Hypothalamus (tissue), 51 donors: ENCODE measurements at regions not wholly inside any gene's neighbourhood (a gene's known extent, or its start where the extent isn't known, plus 50 kb on each side); places are given as distances from the start of the nearest gene placed in this dataset.
A peak's percentile ranks its signal among the peaks of the same experiment; 100 is the strongest.

Source experiments
- DNase-seq, 51 donors: peaks; one replicate each; lab custom pipeline; 2025; lab: John Stamatoyannopoulos, UW

DNA sequence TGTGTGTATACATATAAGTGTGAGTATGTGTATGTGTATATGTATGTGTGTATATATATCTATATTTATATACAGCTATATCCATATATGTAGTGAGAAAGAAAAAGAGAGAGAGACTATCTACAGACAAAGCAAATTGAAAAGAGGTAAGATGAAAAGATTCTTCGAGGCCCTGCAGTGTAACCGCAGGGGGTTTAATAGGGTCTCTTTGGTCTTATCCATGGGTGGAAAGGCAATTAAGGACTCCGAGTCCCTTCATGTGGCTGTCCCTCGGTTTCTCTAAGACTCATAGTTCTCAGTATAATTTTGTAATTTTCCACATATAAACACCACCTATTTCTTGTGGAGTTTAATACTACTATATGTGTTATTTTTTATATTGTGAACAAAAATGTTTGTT is 50.6 kb upstream of the JAZF1 start:
- no peak for DNase-seq

DNA sequence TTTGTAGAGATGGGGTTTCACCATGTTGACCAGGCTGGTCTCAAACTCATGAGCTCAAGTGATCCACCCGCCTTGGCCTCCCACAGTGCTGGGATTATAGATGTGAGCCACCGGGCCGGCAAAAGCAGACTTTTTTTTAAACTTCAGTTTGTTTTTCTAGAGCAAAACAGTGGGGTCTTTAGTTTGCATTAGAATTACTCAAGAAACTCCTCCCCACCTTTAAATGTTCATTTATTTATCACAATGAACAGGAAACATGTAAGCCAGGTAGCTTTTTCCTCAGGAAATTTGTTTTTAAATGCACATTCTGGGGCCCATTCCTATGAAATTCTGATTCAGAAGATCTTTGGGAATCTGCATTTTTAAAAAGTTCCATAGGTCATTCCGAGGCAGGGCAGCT is 56.0 kb upstream of the JAZF1 start:
- no peak for DNase-seq

DNA sequence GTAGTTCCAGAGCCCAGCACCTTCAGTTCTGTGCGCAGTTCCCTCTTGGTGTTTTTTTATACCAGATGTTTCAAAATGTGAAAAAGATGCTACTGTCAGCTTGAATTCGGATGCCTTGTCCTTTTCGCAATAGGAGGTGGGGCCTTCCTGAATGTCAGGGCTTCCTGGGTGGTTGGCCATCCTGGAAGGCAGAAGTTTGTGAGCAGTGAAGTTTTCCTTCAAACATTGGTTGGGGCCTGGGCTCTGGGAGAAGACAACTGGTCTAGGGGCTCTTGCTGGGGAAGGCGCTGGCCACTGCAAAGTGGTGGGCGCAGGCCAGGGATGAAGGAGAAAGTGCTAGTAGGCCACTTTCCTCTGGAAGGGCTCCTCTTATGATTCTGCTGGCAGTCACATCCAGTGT is 56.8 kb upstream of the JAZF1 start:
- peak in 1 of 51 donors; percentile 2 for DNase-seq

DNA sequence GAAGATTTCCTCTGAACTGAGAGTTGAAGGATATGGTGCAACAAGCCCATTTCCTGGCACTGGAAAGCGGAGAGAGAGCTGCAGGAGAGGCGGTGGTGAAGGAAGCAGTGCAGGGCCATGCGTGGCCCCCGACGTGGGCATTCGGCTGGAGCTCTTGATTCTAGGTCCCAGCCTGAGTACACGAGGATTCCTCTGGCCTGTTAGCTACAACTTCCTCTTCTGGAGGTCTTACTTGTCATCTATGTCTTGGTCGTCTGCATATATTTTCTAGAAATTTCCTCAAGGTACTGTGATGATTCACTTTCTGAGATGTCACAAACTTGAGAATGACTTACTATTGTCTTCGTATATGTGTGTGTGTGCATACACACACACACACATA is 59.2 kb upstream of the JAZF1 start:
- no peak for DNase-seq

DNA sequence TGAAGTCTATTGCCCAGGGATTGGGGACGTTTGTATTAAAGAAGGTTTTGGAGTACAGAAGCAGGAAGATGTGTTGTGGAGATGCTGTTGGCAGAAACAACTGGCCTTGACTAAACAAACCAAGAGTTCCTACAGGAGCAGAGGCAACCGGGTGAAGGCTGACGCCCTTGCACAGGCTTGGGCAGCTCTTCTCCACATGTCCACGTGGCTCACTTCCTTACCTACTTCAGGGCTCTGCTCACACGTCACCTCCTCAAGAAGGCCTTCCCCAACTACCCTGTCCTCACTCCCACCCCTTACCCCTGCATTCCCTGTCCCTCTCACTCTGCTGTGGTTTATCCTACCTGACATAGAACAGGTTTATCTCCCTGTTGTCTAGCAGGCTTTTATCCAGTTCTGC is 59.9 kb upstream of the JAZF1 start:
- no peak for DNase-seq

DNA sequence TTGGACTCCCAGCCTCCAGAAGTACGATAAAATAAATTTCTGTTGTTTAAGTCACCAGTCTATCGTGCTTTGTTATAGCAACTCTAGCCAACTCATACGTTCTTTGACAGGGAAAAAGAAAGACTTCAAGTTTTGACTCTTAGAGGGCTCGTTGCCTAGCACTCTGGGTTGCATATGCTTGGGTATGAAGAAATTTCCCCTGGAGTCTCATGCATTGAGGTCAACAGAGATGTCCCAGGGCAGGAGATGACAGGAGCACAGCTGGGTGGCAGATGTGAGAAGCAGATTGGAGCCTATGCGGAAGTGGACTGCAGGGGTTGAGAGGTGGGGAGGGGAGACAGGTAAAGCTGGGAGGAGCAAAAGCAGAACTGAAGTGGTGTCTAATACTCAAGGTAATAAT is 63.3 kb upstream of the JAZF1 start:
- DNase-seq, result no peak

DNA sequence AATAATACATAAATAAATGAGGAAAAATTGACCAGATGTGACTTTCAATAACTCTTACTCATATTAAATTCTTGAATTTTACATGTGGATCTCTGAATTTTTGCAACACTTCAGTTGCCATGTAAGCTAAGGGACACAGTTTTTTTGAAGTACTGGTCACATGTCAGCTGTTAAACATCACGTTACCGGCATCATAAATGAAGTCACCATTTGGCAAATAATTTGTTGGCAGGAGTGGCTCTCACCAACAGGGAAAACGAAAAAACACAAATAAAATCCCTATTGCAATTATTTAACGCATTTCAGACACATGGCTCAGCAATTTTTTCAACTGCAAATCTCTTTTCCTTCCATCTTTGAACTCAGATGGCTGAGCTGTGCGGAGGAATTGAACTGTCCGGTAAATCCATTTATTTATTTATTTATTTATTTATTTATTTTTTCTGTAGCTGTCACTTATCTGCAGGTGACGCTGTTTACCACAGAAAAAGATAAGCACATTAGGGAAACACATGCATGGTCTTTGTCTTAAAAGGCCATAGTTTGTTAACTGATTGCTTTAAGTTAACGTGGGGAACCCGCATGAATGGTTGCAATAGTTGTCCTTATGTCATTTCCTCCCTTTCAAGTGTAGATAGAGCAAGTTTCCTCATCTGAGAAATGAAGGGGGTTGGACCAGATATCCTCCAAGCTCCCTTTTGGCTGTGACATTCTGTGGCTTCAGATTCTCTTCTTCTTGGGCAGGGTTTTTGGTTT is 64.7 kb upstream of the JAZF1 start:
- DNase-seq, result no peak

DNA sequence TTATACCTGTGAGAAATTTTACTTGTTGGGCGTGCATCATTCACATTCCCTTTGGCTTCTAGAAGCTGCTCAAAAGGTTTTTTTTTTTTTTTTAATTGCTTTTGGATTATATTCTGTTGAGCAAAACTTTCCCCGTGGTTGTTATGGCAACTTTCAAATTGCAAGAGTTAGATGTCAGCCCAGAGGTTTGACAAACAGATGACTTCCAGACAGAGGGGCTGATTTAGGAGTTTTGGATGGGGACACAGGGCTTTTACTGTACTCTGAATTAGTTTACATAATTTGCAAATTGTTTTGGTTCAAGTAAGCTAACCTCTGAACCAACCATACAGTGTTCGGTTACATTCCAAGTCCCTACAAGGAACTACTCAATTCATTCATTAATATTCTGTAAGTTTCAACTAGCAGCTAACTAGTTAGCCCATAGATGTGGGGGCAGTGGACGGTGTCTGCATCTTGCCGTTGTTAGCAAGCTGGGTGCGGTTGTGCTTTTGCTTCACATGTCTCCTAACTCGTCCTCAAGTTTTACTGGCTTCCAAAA is 66.4 kb upstream of the JAZF1 start:
- DNase-seq, result no peak

DNA sequence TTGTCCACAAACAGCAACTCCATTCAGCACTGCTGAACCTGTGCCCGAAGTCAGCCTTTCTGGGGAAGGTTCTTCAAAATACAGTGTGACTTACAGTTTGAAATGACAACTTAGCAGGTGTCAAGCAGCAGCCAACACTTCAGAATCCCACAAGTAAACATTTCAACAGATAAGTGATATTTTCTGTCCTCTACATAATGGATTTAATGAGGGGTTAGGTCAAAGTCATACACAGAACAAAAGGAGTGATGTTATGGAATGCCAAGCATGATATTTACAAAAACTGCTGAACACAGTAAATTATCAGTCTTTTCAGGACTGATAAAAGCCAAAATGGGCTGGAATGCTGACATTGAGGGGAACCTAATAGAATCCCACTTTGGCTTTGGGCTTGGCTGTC is 77.6 kb upstream of the JAZF1 start:
- DNase-seq, result no peak

DNA sequence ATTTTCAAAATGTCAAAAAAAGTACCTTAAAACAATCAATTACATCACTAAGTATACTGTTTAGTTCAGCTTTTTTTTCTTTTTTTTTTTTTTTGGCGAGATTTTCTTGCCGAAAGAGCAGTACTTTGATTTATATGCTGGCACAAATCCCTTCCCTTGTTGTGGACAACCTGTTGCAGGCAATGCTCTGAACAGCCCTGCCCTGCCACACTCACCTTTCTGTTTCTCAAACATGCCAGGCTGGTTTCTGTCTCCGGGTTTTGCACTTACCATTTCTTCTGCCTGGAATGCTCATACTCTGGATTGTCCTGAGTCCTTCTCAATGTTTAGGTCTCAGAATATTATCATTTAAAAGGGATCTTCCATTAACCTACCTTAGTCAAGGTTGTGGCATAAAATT is 80.4 kb upstream of the JAZF1 start:
- DNase-seq, result no peak

DNA sequence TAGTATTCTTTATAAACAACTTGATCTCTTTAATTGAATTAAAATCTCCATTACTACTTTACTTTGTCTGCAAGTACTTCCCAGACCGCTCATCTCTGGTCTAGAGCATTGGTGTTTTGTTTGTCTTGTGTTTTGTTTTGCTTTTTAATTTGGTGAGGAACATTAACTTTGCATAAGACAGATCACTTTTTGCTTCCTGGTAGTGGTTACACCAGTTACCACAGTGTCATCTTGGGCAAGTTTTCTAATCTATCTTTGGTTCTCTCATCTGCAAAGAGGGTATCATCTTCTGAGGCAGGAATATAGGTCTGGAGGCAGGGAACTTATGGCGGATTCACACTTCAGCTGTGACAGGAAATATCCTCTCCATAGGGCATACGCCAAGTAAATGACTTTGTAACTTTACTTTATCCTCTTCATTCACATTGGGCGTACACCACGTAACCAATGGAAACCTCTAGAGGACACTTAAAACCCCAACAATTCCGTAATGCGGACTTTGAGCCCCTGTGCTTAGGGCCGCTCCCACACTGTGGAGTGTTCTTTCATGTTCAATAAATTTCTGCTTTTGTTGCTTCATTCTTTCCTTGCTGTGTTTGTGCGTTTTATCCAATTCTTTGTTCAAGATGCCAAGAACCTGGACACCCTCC is 83.2 kb upstream of the JAZF1 start:
- no peak for DNase-seq

DNA sequence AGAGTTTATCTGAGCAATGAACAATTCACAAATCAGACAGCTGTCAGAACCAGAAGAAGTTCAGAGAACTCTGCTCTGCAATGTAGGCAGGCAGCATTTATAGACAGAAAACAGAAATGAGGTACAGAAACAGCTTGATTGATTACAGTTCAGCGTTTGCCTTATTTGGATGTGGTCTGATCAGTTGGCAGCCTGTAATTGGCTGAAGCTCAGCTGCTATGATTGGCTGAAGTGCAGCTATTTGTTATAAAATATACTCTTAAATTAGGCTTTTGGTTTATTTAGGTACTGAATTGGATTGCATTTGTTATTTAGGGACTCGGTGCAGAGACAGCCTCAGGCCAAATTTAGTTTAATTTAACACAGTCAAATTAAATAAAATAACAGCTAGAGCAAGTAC is 85.8 kb upstream of the JAZF1 start:
- DNase-seq, result no peak

DNA sequence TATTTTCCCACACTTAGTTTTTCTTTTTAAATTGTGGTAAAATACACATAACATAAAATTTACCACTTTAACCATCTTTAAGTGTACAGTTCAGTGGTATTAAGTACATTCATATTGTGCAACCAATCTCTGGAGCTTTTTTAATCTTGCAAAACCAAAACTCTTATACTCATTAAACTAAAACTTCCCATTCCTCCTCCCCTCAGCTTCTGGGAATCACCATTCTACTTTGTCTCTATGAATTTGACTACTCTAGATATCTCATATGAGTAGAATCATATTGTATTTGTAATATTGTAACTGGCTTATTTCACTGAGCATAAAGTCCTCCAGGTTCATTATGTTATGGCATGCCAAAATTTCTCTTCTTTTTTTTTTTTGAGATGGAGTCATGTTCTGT is 86.4 kb upstream of the JAZF1 start:
- DNase-seq, result no peak

DNA sequence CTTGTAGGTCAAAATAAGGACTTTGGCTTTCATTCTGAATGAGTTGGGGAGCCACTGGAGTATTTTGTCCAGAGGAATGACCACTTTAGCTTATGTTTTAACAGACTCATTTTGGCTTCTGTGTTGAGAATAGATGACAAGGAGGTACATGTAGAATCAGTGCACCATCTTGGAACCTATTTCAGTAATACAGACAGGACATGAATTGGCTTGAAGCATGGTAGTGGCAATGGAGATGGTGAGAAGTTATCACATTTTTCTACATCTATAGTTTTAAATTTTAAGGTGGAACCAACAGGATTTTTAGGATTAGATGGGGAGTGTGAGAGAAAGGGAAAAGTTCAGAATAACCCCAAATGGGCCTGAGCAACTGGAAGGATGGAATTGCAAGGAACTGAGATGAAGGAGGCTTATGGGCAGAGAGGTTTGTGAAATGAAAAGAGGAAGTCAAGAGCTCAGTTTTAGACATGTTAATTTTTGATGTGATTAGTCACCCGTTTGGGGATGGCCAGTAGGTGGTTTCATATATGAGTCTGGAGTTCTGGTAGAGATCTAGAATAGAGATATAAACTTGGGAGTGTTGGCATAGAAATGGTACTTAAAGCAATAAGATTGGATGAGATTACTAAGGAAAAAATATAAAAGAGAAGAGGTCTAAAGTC is 89.2 kb upstream of the JAZF1 start:
- no peak for DNase-seq

DNA sequence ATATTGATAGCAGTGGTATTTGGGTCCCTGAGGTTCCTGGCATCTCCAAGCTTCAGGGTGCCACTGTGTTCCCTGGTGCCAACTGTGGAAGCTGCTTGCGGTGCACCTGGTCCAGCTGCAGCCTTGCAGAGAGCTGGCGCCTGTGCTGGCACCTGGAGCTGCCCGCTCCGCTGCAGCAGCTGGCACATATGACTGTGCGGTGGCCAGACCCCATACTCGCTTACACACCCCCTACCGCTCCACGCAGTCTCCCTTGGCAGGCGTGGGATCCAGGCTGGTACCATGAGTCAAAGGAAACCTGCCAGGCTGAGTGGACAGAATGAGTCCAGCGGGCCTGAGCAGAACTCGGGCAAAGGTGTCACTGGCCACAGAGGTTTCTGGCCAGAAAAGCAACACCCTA is 89.9 kb upstream of the JAZF1 start:
- DNase-seq, result no peak

DNA sequence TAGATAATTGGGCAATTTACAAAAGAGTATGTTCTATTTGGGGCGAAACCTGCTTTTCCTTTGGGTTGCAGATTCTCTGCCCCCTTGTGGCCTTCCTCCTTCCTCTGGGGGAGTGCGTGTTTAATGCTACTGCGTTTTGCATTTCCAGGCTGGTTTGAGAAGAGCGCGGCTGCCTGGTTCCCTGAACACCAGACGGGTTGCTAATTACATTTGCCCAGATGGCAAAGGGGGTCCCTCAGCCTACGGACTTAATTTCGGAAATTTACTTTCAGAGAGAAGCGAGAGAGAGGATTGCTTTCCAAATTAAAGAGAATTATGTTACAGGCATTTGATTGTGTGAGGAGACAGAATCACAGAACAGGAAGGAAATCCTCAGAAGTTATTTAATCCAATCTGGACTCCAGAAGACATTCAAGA is 91.9 kb upstream of the JAZF1 start:
- peak in 39 of 51 donors; percentile 1 to 71 (median 22) for DNase-seq

DNA sequence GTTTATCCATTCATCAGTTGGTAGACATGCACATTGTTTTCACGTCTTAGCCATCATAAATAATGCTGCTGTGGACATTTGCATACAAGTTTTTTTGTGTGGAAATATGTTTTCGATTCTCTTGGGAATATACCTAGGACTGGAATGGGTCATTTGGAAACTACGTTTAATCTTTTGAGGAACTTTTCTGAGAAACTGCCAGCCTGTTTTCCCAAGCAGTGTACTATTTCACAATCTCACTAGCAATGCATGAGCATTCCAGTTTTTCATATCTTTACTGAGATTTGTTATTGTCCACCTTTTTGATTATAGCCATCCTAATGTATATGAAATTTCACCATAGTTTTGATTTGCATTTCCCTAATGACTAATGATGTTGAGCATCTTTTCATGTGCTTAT is 95.7 kb upstream of the JAZF1 start:
- DNase-seq, result no peak

DNA sequence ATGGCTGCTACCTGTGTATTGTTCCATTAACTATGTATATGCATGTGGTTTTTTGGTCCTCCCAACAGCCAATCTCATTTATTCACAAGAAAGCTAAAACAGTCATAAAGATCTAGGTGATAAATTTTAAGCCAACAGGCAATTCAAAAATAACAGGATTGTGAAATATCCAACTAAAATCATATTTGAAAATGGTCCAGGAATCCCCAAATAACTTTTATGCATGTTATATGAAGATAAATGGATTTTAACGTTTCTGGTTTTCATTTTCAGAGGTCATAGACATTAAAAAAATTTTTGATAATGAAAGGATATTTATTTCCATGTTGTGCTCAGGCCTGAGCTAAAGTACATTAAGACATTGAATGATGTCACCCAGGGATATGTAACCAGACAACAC is 96.8 kb upstream of the JAZF1 start:
- no peak for DNase-seq

DNA sequence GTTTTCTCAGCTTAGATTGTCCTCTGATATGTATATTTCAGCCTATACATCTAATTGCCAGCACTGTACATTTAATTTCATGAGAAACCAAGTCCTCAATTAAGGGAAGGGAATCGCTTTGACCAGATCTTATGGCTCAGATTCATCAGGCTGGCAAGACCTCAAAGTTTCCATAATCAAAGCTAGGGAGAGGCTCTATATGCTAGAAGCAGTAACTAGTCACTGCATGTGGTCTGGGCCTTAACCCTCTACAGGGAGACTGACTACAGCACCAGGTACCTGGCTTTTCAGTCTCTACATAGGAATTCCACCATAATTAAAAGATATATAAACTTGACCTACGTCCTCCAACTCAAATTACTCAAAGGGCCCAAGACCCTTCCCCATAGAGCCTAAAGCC is 97.4 kb upstream of the JAZF1 start:
- no peak for DNase-seq

DNA sequence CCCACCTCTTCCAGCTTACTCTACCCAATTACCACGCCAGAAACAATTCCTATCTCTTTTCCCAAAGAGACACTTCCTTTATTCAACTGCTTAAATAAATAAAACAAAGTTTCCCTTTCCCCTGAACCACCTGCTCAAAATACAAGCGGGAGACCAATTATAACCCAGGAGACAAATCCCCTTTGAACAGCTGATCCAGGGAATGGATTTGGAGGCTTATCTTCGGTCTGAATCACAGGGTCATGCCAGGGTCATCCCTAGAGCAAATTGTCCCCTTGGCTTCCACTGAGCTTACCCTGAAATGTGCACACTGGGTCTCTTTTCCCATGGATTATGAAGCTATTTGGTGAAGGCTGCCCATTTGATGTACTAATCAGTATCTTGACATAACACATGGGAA is 99.9 kb upstream of the JAZF1 start:
- DNase-seq, result no peak

DNA sequence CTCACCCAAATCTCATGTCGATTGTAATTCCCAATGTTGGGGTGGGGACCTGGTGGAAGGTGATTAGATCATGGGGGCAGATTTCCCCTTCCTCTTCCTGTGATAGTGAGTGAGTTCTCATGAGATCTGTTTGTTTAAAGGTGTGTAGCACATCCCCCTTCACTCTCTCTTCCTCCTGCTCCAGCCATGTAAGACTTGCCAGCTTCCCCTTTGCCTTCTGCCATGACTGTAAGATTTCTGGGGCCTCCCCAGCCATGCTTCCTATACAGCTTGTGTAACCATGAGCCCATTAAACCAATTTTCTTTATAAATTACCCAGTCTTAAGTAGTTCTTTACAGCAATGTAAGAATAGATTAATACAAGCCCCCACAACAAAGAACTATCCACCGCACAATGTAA is 109.9 kb upstream of the JAZF1 start:
- DNase-seq, result no peak

DNA sequence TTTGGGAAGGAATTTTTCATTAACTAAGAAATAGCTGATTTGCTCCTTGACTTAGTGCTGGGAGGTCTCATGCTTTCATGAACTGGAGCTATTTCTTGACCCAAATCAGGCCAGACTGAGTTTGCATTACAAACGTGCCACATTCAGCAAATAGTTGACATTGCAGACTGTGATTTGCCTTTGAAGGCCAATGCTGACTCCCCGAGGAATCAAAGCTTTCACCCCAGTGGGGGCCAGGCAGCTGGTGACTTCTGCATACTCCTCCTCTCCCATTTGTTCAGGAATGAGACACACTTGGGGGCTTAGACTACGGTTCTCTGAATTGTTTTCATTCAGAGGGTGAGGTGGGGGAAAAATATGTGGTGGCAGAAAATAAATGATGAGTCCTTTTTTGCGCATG is 111.0 kb upstream of the JAZF1 start:
- DNase-seq, result no peak
